Fibroblast of villous mesenchyme (primary cell): ENCODE measurements at regions not wholly inside any gene's neighbourhood (a gene's known extent, or its start where the extent isn't known, plus 50 kb on each side); places are given as distances from the start of the nearest gene placed in this dataset.

Experiments
- DNase-seq: peaks from one replicate; pipeline ENCODE4 v3.0.0-alpha.2; 2010; ENCODE audit warnings: low read depth
- H3K4me3 ChIP-seq: 2 replicates; pipeline ENCODE4 v1.5.1; 2011; ENCODE audit warnings: low read depth, mild to moderate bottlenecking, low read length
- TF ChIP-seq, protein P1 (sequence below): IDR thresholded peaks from 2 replicates; pipeline ENCODE4 v1.5.1; 2012; ENCODE audit warnings: low read depth, mild to moderate bottlenecking, low read length; ENCODE audit not compliant: insufficient read depth

DNA sequence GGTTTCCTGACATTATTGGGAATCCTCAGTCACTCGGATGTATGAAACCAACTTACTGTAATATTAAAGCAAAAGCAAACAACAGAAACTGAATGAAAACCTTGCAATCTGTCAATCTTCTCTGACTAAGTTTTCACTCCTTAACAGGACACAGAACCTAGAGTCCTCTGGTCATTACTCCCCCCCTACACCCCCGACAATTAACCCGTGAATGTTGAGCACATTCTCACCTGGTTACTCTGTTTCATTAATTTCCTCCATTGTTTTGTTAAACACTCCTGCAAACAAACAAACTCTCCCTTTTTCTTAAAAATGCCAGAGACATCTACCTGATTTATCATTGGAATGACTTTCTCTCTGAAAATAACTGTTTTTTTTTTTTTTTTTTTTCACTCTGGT is 469.0 kb upstream of the PRKX start:
- TF ChIP-seq, protein P1, sequence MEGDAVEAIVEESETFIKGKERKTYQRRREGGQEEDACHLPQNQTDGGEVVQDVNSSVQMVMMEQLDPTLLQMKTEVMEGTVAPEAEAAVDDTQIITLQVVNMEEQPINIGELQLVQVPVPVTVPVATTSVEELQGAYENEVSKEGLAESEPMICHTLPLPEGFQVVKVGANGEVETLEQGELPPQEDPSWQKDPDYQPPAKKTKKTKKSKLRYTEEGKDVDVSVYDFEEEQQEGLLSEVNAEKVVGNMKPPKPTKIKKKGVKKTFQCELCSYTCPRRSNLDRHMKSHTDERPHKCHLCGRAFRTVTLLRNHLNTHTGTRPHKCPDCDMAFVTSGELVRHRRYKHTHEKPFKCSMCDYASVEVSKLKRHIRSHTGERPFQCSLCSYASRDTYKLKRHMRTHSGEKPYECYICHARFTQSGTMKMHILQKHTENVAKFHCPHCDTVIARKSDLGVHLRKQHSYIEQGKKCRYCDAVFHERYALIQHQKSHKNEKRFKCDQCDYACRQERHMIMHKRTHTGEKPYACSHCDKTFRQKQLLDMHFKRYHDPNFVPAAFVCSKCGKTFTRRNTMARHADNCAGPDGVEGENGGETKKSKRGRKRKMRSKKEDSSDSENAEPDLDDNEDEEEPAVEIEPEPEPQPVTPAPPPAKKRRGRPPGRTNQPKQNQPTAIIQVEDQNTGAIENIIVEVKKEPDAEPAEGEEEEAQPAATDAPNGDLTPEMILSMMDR: no peak
- H3K4me3 ChIP-seq: no peak overlapping the region
- DNase-seq: no peak

DNA sequence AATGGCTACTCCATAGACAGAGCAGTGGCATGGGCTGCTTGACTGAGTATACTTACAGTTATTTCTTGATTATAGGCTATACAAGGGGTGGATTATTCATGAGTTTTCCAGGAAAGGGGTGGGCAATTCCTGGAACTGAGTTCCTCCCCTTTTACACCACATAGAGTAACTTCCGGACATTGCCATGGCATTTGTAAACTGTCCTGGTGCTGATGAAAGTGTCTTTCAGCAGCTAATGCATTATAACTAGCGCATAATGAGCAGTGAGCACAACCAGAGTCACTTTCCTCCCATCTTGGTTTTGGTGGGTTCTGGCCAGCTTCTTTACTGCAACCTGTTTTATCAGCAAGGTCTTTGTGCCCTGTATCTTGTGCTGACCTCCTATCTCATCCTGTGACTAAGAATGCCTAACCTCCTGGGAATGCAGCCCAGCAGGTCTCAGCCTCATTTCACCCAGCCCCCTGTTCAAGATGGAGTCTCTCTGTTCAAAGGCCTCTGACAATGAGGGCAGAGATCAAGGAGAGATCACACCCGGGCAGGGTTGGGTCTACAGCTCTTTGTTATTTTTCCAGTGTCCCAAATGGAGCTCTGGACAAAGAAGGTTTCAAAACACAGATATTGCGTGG is 468.4 kb upstream of the PRKX start:
- no peak overlapping the region for H3K4me3 ChIP-seq
- no peak for DNase-seq
- TF ChIP-seq, protein P1: no peak

DNA sequence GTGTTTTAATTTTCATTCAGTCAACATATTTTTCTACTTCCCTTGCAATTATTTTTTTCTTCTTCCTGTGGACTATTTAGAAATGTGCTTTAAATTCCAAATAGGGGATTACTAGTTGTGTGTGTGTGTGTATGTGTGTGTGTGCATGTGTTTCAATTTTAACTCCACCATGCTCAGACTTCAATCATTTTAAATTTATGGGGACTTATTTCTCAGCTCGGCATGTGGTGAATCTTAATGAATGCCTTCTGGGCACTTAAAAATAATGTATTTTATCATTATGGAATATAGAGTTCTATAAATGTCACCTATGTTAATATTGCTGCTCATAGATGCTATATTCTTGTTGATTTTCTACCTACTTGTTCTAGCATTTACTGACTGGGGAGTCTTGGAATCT is 465.6 kb upstream of the PRKX start:
- H3K4me3 ChIP-seq: no peak overlapping the region
- TF ChIP-seq, protein P1: no peak
- no peak for DNase-seq

GRCh38 chrX:4175221-4175620 is 461.8 kb upstream of the PRKX start:
- DNase-seq: no peak
- TF ChIP-seq, protein P1: no peak

DNA sequence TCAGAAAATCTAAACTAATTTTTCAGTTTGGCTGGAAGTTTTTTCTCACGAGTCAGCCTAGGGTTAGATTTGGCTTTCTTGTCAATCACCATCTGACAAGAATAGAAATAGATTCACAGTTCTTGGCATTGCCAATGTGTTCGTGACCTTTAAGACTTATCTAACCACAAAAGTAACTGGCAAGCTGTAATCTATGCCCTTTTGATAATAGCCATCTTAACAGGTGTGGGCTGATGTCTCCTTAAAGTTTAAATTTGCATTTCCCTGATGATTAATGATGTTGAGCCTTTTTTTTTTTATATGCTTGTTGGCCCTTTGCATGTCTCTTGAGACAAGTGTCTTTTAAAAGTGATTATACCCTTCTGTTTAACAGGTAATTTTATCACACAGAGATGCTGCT is 460.3 kb upstream of the PRKX start:
- TF ChIP-seq, protein P1: no peak
- DNase-seq: no peak
- H3K4me3 ChIP-seq: no peak overlapping the region

More at GRCh38 chrX:4175221-4175620, 461.8 kb upstream of the PRKX start:
- H3K4me3 ChIP-seq: no peak overlapping the region

- TF ChIP-seq, protein P1: no peak
- DNase-seq: no peak
- no peak overlapping the region for H3K4me3 ChIP-seq
Observed at GRCh38 chrX:4151798-4152197, 438.3 kb upstream of the PRKX start.

DNA sequence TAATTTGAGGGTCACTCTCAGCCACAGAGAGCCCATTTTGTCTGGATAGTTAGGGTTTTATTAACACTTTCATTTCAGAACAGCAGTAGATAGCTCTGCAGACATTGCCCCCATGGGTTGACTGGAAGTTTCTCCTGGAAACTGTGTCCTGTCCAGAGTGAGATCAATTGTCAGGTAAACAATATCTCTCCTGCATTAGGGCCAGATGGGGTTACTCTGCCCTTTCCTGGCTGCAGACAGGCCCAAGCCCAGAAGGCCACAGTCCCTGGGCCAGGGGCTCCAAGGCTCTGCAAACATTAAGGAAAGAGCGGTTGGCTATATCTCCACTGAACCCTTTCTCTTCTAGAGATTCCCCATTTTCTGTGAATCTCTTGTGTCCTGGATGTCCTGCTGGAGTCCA is 436.8 kb upstream of the PRKX start:
- DNase-seq: no peak
- no peak overlapping the region for H3K4me3 ChIP-seq
- TF ChIP-seq, protein P1: no peak
